HG03039 (cell line): ENCODE measurements at regions not wholly inside any gene's neighbourhood (a gene's known extent, or its start where the extent isn't known, plus 50 kb on each side); places are given as distances from the start of the nearest gene placed in this dataset.
"Not testable (repeated sequence)": the region's sequence is repeated elsewhere in the genome, so short reads cannot be mapped to it uniquely, and the experiment has no call there.

ENCODE experiments used
- ATAC-seq: cut with Tn5 transposase; IDR thresholded peaks from one replicate; pipeline ENCODE4 v1.9.1; 2021; ENCODE audit warnings: mild to moderate bottlenecking, moderate library complexity; ENCODE audit not compliant: unreplicated experiment

DNA sequence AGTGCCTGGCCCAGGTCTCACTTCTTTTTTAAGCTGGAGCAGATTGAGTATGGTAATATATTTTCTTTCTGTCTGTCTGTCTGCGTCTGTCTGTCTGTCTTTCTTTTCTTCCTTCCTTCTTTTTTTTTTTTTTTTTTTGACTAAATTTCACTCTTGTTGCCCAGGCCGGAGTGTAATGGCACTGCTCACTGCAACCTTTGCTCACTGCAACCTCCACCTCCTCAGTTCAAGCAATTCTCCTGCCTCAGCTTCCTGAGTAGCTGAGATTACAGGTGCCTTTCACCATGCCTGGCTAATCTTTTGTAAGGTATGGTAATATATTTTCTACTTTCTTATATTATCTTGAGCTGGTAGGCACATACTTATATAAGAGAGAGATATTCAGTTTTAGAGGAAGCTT, 196.3 kb upstream of the MARCKS start:
- no peak for ATAC-seq

DNA sequence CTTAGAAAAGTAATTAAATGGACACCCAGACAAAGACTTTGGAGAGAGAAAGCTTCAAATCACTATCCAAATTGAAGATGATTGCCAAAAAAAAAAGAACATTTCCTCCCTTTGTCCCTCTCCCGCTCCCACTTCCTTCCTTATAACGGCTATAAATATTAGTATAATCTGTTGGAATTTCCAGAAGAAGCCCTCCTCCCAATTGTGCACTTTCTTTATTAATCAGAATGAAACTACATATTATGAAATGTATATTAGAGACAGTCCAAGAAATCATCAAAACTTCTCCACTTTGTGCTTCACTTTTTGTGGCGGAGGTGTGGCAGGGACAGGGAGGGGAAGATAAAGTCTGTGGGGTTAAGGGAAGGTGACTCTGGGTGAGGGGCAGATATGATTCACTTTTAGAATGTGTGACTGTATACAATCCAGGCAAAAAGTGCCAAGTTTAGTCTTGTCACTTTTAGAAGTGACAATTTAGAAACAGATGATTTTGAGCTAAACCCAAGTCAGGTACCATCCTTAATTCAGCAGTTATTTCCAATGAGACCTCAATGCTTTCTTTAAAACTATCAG, 195.0 kb upstream of the MARCKS start:
- no peak for ATAC-seq

- ATAC-seq, result peak; percentile 69
Observed at GRCh38 chr6:113662688-113663333, 194.3 kb upstream of the MARCKS start.

GRCh38 chr6:113664909-113665308, 192.2 kb upstream of the MARCKS start:
- ATAC-seq, result no peak

DNA sequence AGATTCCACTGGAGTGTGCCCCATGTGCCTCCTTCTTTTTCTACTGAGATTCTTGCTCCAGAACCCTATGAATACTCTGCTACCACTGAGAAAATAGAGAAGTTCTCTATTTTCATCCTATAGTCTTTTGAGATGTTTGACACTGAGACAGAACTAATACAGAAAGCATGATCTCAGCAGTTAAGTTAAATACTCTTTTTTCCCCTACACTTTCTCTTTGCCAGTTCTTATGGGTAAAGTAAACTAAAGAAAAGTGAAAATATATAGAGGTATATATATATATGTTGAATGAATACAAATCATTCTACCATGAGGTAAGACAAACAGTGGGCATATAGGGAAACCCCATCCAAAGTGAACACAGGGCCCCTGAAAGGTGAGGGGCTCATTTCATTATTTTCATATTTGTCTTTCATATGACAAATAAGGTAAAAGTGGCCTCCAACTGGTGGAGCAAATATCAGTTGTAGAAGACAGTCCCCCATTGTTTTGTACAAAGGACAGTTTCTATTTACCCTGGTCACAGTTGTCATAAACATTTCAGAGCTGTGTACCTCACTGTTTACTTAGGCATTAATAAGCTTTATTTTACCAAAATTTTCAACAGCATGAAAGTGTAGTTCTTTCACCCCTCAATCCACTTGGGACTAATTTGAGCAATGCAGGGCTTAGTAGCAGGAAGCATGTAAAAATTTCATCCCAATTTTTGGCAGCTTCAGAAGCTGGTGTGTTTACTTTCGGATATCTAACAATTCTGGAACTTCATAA, 188.3 kb upstream of the MARCKS start:
- no peak for ATAC-seq

DNA sequence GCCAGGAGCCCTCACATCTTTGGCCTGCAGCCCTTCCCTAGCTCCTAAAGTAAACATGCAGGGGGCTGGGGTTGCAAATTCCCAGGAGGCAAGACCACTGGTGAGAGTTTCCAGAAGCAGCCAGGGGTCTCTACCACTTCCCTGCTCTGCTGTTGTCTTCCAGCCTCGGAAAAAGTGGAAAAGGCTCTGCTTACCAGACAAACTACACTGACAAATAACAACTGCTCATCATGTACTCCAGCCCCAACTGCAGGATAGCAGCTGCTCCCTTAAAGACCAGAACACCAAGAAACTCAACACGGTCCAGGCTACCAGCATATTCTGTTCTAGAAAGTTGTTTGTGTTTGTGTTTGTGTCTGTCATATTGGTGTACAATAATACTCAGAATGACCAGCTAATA, 187.5 kb upstream of the MARCKS start:
- no peak for ATAC-seq

GRCh38 chr6:113671421-113671820, 185.7 kb upstream of the MARCKS start:
- ATAC-seq, result no peak

GRCh38 chr6:113672491-113673149, 184.5 kb upstream of the MARCKS start:
- ATAC-seq, result no peak

DNA sequence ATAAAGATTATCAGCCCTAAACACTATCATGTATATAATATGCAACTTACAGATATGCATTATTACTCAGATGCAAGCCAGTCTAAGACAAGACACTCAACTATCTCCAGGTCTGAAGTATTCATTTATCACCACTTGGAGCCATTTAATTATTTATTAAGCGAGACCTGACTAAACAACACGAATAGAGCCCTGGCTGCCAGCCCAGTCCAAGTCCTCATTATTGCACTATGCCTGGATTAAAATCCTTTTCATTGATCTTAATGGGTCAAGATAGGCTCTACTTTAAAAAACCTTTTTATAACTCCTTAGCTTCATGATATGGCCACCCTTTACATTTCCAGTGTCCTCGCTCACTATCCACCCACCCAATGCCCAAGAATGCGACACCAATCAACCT, 183.1 kb upstream of the MARCKS start:
- no peak for ATAC-seq

GRCh38 chr6:113676057-113676456, 181.1 kb upstream of the MARCKS start:
- ATAC-seq, result no peak

DNA sequence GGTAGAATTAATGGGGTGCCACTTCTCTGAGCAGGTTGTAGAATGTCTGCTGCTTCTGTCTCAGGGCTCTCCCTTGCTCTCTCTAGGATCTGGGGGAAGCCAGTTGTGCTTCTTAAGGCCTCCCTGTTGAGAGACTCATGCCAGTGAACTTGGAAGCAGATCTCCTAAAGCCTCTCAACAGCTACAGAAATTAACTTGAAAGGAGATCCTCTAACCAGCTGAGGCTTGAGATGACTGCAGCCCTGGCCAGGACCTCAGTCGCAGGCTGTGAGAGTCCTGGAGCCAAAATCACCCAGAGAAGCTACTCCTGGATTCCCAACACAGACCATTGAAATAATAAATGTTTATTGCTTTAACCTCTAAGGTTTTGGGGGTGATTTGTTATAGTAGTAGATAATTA, 180.2 kb upstream of the MARCKS start:
- no peak for ATAC-seq

DNA sequence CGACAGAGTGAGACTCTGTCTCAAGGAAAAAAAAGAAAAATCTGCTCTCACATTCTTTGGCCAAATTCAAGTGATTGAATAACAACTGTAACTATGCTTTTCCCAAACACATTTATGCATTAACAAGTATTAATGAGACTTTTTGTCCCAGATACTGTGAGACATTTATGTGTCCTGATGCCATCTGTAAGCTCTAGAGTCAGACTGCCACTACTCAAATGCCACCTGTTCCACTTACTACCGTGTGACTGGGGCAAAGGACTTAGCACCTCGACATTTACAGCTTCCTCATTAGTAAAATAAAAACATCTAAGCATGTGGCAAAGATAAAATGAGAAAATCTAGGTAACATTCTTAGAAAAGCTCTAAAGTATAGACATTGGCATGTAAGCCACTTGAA, 178.1 kb upstream of the MARCKS start:
- no peak for ATAC-seq

- ATAC-seq, result no peak
Observed at GRCh38 chr6:113680301-113680700, 176.8 kb upstream of the MARCKS start.

DNA sequence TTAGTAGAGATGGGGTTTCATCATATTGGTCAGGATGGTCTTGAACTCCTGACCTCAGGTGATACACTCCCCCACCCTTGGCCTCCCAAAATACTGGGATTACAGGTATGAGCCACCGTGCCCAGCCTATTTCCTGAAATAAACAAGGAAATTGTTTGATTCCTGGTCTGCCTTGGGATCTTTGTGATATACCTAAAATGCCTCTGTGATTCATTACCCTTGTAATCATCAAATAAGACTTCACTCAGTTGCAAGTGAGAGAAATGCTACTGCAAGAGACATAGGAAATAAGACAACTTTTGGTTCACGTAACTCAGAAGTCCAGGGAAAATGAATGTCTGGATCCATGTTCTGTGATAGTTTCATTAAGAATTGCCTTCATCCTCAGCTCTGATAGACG, 173.2 kb upstream of the MARCKS start:
- ATAC-seq, result no peak

- no peak for ATAC-seq
Observed at GRCh38 chr6:113684382-113684901, 172.7 kb upstream of the MARCKS start.

DNA sequence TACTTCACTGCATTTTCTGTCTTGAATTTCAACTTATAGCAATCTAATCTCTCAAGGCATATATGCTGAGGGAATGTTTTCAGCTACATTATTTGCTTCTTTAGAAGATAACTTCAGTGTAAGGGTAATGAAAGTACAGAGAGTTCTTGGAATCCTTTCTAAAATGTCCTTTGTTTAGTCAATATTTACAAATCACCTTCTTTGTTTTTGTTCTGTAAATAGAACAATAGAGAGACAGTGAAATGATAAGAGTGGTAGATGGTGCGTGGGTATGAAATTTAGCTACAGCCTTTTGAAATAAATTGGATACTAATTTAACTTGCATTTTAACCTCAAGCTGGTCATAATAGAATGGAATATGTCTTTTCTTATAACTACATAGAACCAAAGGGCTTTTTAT, 171.1 kb upstream of the MARCKS start:
- ATAC-seq, result no peak

DNA sequence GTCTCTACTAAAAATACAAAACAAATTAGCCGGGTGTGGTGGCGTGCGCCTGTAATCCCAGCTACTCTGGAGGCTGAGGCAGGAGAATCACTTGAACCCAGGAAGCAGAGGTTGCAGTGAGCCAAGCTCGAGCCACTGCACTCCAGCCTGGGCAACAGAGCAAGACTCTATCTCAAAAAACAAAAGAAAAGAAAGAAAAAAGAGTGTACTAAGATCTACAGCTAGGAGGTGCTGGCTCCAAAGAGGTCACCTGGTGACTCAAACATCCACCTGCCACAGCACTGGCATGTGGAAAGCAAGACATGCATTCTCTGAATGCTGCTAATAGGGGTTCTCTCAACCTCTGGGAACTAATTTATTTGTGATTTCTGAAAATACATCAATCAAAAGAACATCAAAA, 167.5 kb upstream of the MARCKS start:
- ATAC-seq, result not testable (repeated sequence)

DNA sequence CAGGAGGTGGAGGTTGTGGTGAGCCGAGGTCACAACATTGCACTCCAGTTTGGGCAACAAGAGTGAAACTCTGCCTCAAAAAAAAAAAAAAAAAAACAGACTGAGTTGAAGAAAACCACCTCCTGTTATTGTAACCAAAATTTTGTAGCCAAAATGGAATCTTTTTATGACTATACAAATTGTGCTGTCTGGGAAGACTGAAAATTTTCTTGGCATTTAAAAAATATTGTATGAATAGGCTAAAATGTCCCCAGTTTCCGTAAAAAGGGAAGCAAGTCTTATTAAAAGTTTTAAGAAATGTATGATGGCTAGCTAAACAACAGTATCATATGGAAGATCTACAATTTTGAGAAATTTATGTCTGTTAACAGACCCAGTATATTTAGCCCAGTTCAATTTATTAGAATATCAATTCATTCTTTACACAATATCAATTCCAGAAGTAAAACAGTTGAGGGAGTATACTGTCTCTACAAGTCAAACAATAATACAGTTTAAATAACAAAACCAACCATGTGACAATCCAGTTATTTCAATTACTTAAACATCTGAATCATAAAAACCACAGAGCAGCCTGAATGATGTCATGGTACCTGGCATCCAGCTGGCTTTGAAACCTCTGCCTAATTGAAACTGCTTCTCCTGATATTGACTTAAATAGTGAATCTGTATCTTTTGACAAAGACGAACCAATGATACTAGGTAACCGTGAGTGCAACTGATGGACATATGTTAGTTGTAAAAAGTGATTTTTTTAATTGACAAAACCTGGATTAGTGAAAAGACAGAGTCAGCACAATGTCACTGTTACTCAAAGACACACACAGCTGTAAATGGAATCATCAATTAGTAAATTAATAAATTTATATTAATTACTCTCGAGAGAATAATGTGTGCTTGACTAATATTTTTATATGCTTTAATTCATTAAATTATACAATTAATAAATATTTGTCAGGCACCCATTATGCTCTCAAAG, 166.6 kb upstream of the MARCKS start:
- peak; percentile 75 for ATAC-seq

DNA sequence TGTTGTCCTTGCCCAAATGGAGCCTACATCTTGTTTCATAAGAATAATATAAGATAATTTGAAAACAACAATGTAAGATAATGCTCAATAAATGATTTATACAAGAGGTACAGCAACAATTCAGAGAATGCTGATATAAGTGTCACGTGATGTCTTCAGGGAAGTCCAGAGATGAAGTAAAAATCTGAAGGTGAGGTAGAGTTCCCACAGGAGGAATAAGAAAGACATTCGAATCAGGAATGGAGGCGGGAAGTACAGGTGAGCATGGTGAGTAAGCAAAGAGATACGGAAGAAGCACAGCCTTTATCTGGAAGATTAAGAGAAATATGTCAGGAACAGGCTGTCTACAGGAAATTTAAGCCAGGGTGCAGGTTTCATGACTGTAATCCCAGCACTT, 165.9 kb upstream of the MARCKS start:
- no peak for ATAC-seq

DNA sequence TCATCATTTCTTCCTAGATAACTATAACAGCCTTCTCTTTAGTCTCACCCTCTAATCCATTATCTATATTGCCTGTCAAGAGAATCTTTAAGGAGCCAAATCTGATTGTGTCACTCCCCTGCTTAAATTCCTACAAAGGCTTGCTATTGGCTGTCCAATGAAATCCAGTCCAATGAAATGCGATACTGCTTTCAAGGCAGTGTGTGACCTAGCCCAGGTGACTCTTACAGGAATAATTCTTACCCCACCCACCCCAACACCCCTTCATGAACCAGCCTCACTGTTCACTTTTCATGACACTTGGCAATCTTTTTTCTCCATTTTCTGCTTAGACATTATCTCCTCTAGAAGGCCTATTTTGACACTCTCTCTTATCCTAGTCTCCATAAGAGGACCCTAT, 163.3 kb upstream of the MARCKS start:
- no peak for ATAC-seq
